Immature natural killer cell (primary cell): ENCODE measurements at regions not wholly inside any gene's neighbourhood (a gene's known extent, or its start where the extent isn't known, plus 50 kb on each side); places are given as distances from the start of the nearest gene placed in this dataset.

Experiments
- DNase-seq, 3 donors: peaks; one replicate each; pipeline ENCODE4 v3.0.0; 2022; ENCODE audit warnings: mixed read lengths in 1 of 3
- H3K27ac Mint-ChIP-seq, 6 donors: one replicate each; pipeline ENCODE4 v1.8.0; 2020; ENCODE audit warnings: mixed read lengths in 6 of 6, mild to moderate bottlenecking in 5 of 6, inconsistent platforms in 4 of 6, moderate library complexity in 3 of 6
- H3K27me3 Mint-ChIP-seq, 3 donors: one replicate each; pipeline ENCODE4 v1.8.0; 2020 to 2021; ENCODE audit warnings: low read depth in 3 of 3, mild to moderate bottlenecking in 3 of 3, mixed read lengths in 3 of 3, moderate library complexity in 3 of 3, inconsistent platforms in 1 of 3
- H3K36me3 Mint-ChIP-seq, 3 donors: one replicate each; pipeline ENCODE4 v1.8.0; 2020; ENCODE audit warnings: mixed read lengths in 3 of 3, inconsistent platforms in 2 of 3, mild to moderate bottlenecking in 2 of 3
- H3K4me1 Mint-ChIP-seq, 2 donors: one replicate each; pipeline ENCODE4 v1.8.0; 2020; ENCODE audit warnings: inconsistent platforms in 2 of 2, mild to moderate bottlenecking in 2 of 2, mixed read lengths in 2 of 2, moderate library complexity in 1 of 2
- H3K4me3 Mint-ChIP-seq, 5 donors: one replicate each; pipeline ENCODE4 v1.8.0; 2020; ENCODE audit warnings: mild to moderate bottlenecking in 5 of 5, mixed read lengths in 5 of 5, inconsistent platforms in 3 of 5, moderate library complexity in 3 of 5
- H3K9me3 Mint-ChIP-seq, 6 donors: one replicate each; pipeline ENCODE4 v1.8.0; 2020; ENCODE audit warnings: mild to moderate bottlenecking in 6 of 6, mixed read lengths in 6 of 6, inconsistent platforms in 4 of 6, moderate library complexity in 3 of 6

DNA sequence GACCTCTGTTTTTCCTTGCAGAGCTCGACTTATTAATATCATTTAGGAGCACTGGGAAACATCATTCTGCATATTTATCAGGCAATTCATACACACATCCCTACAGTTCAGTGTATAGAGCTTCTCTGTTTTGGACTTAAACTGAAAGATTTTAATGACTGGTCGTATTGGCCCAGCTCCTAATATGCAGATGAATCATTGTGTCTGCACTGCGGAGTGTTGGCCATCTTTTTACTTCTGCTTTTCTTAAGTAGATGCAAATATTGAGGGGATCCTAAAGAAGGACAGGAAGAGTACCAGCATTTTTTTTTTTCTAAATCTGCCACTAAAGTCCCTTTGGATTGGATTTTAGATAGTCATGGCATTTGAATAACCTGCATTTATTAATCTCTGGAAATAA lies 154.8 kb downstream of the BACH1 start:
- Mint-ChIP-seq H3K4me1 (peaks cover 0 to 14% of the 10 kb centered on the region in 2 donors), H3K27me3 (no peaks in the 10 kb centered on the region), H3K27ac (no peak overlapping the region), H3K9me3 (peaks cover 0 to 6% (median 0%) of the 10 kb centered on the region in 6 donors), H3K4me3 (no peak overlapping the region), H3K36me3 (peaks cover 3 to 26% (median 6%) of the 10 kb centered on the region in 3 donors)
- no peak for DNase-seq

GRCh38 chr21:29454179-29454578 lies 155.5 kb downstream of the BACH1 start:
- Mint-ChIP-seq H3K36me3 (peaks cover 3 to 21% (median 6%) of the 10 kb centered on the region in 3 donors), H3K4me3 (no peak overlapping the region), H3K27me3 (no peaks in the 10 kb centered on the region), H3K27ac (no peak overlapping the region), H3K9me3 (peaks cover 0 to 2% (median 0%) of the 10 kb centered on the region in 6 donors), H3K4me1 (peaks cover 0 to 10% of the 10 kb centered on the region in 2 donors)
- no peak for DNase-seq

- H3K4me3 Mint-ChIP-seq, result no peak overlapping the region
- H3K27ac Mint-ChIP-seq, result peak overlapping the region in 1 of 6 donors; percentile 7
- H3K4me1 Mint-ChIP-seq, result no peaks in the 10 kb centered on the region
- H3K36me3 Mint-ChIP-seq, result peaks cover 11 to 30% (median 18%) of the 10 kb centered on the region in 3 donors
- DNase-seq, result no peak
- no peaks in the 10 kb centered on the region for H3K27me3 Mint-ChIP-seq
- H3K9me3 Mint-ChIP-seq, result peaks cover 0 to 7% (median 0%) of the 10 kb centered on the region in 6 donors
These were observed 163.8 kb downstream of the BACH1 start for GRCh38 chr21:29462479-29462878.

DNA sequence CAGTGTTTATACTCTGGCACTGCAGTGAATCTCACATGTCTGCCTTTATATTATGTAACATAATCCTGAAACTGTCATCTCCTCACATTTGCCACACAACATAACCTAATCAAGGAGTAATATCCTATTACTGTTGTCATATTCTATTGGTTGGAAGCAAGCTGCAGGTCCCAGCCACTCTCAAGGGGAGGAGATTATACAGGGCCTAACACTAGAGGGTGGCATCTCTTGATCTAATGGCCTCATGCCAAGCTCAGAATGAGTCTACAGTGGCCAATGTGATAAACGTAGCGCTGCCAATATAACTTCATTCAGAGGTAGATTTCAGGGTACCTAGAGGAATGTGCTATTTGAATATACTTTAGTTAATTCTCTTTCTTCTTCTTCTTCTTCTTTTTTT lies 166.8 kb downstream of the BACH1 start:
- no peak overlapping the region for H3K27ac Mint-ChIP-seq
- no peaks in the 10 kb centered on the region for H3K27me3 Mint-ChIP-seq
- DNase-seq, result no peak
- peaks cover 0 to 7% (median 0%) of the 10 kb centered on the region in 6 donors for H3K9me3 Mint-ChIP-seq
- H3K4me1 Mint-ChIP-seq, result no peaks in the 10 kb centered on the region
- H3K36me3 Mint-ChIP-seq, result peaks cover 4 to 22% (median 8%) of the 10 kb centered on the region in 3 donors
- H3K4me3 Mint-ChIP-seq, result no peak overlapping the region

DNA sequence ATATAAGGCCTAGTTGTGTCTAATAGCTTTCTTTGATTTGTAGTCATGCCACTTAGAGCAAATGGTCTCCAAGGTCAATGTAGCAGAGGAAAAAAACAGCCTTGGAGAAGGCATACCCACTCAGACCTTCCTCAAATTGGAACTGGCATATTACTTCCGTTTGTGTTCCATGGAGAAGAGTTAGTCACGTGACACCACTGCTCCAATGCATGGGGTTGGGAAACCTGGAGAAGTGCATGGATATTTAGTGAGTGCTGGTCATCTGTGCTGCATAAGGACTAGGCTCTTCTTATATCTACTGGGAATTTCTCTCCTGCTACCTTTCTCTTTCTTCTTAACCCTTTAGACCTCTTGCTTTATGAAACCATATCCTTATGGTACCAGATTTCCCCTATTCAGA lies 167.8 kb downstream of the BACH1 start:
- Mint-ChIP-seq H3K36me3 (peaks cover 3 to 15% (median 4%) of the 10 kb centered on the region in 3 donors), H3K27me3 (no peaks in the 10 kb centered on the region), H3K9me3 (peaks cover 0 to 1% (median 0%) of the 10 kb centered on the region in 6 donors), H3K27ac (no peak overlapping the region), H3K4me1 (no peaks in the 10 kb centered on the region), H3K4me3 (no peak overlapping the region)
- no peak for DNase-seq

- no peak overlapping the region for H3K4me3 Mint-ChIP-seq
- H3K27me3 Mint-ChIP-seq, result peaks cover 0 to 3% (median 0%) of the 10 kb centered on the region in 3 donors
- no peaks in the 10 kb centered on the region for H3K4me1 Mint-ChIP-seq
- H3K9me3 Mint-ChIP-seq, result peaks cover 0 to 1% (median 0%) of the 10 kb centered on the region in 6 donors
- no peak overlapping the region for H3K27ac Mint-ChIP-seq
- no peak for DNase-seq
- peaks cover 3 to 10% (median 4%) of the 10 kb centered on the region in 3 donors for H3K36me3 Mint-ChIP-seq
These were observed 171.7 kb downstream of the BACH1 start for GRCh38 chr21:29470397-29470796.

DNA sequence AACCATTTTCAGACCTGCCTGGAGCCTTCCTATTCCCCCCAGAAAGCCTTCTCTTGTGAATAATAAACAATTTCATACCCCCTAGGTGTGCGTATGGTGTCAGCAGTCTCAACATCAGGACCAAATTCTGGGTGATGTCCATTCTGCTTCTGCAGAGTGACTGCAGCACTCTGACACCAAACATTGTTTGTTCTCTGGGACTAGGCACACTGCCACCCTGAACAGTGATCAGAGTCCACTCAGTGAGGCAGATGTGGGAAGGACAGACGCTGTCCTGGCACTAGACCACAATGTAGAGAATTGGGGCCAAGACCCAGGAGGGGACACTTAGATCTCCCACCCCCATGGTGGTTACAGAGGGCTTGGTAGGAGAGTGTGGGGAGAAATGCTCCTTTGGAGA lies 175.1 kb downstream of the BACH1 start:
- H3K4me1 Mint-ChIP-seq, result peaks cover 8 to 9% of the 10 kb centered on the region in 2 donors
- peaks cover 0 to 5% (median 0%) of the 10 kb centered on the region in 3 donors for H3K27me3 Mint-ChIP-seq
- peaks cover 0 to 4% (median 0%) of the 10 kb centered on the region in 3 donors for H3K36me3 Mint-ChIP-seq
- DNase-seq, result no peak
- H3K4me3 Mint-ChIP-seq, result no peak overlapping the region
- no peak overlapping the region for H3K27ac Mint-ChIP-seq
- no peaks in the 10 kb centered on the region for H3K9me3 Mint-ChIP-seq

GRCh38 chr21:29475329-29475728 lies 176.6 kb downstream of the BACH1 start:
- Mint-ChIP-seq H3K36me3 (peaks cover 0 to 4% (median 0%) of the 10 kb centered on the region in 3 donors), H3K27me3 (peaks cover 0 to 5% (median 3%) of the 10 kb centered on the region in 3 donors), H3K4me1 (peaks cover 8 to 9% of the 10 kb centered on the region in 2 donors), H3K4me3 (no peak overlapping the region), H3K27ac (no peak overlapping the region), H3K9me3 (no peaks in the 10 kb centered on the region)
- DNase-seq, result no peak

DNA sequence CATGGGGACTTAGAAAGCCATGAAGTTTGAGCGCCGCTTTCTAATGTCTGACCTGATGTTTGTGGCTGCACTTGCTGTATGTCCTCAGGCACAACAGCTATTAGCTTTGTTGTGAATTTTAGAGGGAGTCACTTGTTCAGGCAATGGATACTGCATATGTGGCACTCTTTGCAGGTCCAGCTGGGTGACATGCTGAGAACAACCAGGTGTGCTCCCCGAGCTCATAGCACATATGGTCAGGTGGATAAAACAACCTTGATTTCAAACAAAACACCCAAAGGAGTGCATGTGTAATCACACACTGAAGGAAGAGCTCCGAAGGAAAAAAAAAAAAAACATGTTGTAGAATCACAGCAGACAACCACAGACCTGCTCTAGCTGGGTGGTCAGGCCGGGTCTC lies 178.6 kb downstream of the BACH1 start:
- no peak for DNase-seq
- peaks cover 8 to 9% of the 10 kb centered on the region in 2 donors for H3K4me1 Mint-ChIP-seq
- H3K27me3 Mint-ChIP-seq, result peaks cover 0 to 5% (median 3%) of the 10 kb centered on the region in 3 donors
- peaks cover 0 to 4% (median 0%) of the 10 kb centered on the region in 3 donors for H3K36me3 Mint-ChIP-seq
- no peak overlapping the region for H3K4me3 Mint-ChIP-seq
- H3K27ac Mint-ChIP-seq, result peak overlapping the region in 1 of 6 donors; percentile 72
- H3K9me3 Mint-ChIP-seq, result no peaks in the 10 kb centered on the region

- Mint-ChIP-seq H3K9me3 (no peaks in the 10 kb centered on the region), H3K27ac (peak overlapping the region in 1 of 6 donors; percentile 72), H3K27me3 (peaks cover 0 to 5% (median 3%) of the 10 kb centered on the region in 3 donors), H3K36me3 (peaks cover 0 to 4% (median 0%) of the 10 kb centered on the region in 3 donors), H3K4me3 (no peak overlapping the region), H3K4me1 (peaks cover 14% of the 10 kb centered on the region in 2 donors)
- DNase-seq, result no peak
These were observed 179.2 kb downstream of the BACH1 start for GRCh38 chr21:29477941-29478340.

DNA sequence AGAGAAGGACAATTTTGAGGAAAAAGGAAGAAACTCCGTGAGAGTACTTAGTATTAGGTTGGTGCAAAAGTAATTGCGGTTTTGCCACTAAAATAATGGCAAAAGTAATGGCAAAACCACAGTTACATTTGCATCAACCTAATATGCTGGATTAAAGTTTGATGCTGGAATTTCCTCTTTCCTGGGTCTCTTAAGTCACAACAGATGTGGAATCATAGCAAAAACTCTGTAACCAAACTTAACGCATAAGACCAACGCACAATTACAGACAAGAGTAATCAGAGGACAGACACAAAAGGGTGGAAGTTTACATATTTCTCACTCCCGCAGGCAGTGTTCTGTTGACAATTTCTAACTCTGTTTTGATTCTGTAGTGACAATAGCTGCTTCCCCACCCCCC lies 182.4 kb downstream of the BACH1 start:
- peaks cover 0 to 6% (median 0%) of the 10 kb centered on the region in 3 donors for H3K36me3 Mint-ChIP-seq
- DNase-seq, result no peak

GRCh38 chr21:29481641-29482040 lies 182.9 kb downstream of the BACH1 start:
- Mint-ChIP-seq H3K27me3 (peaks cover 0 to 3% (median 2%) of the 10 kb centered on the region in 3 donors), H3K9me3 (no peaks in the 10 kb centered on the region), H3K4me3 (no peak overlapping the region), H3K27ac (no peak overlapping the region), H3K4me1 (peaks cover 7 to 13% of the 10 kb centered on the region in 2 donors), H3K36me3 (peaks cover 0 to 6% (median 0%) of the 10 kb centered on the region in 3 donors)
- no peak for DNase-seq

More for the DNA sequence above, 182.4 kb downstream of the BACH1 start:
- Mint-ChIP-seq H3K4me3 (no peak overlapping the region), H3K9me3 (no peaks in the 10 kb centered on the region), H3K4me1 (peaks cover 13 to 18% of the 10 kb centered on the region in 2 donors), H3K27me3 (peaks cover 0 to 3% (median 2%) of the 10 kb centered on the region in 3 donors), H3K27ac (no peak overlapping the region)

DNA sequence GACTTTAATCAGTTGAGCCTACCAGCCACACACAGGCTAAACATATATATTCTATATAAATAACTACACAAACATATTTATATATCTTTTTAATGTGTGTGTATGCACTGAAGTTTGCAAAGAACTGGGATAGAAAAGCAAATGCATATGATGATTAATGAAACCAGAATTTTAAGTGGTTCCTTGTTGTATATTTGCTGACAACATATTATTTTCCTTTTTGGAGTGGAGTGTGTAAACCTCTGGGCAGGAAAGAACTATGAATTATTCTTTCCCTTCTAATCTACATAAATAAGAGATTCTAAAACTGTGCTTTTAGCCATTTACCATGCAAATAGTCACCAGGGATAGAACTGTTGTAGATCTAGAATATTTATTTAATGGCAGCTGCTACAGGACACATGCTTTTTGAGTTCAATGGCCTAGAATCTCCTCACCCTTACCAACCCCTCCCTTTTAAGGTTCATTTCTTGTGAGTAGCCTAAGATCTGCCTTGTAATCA lies 187.6 kb downstream of the BACH1 start:
- Mint-ChIP-seq H3K36me3 (peaks cover 0 to 9% (median 3%) of the 10 kb centered on the region in 3 donors), H3K27me3 (peaks cover 0 to 2% (median 2%) of the 10 kb centered on the region in 3 donors), H3K27ac (no peak overlapping the region), H3K9me3 (no peaks in the 10 kb centered on the region), H3K4me1 (peaks cover 5 to 11% of the 10 kb centered on the region in 2 donors), H3K4me3 (no peak overlapping the region)
- DNase-seq, result no peak
